Endothelial cell of umbilical vein (primary cell): ENCODE measurements at regions not wholly inside any gene's neighbourhood (a gene's known extent, or its start where the extent isn't known, plus 50 kb on each side); places are given as distances from the start of the nearest gene placed in this dataset.

Experiments used
- EZH2 ChIP-seq: IDR thresholded peaks from 2 replicates; pipeline ENCODE4 v1.6.1; 2012; ENCODE audit warnings: borderline replicate concordance, low read depth, mild to moderate bottlenecking, moderate library complexity, low read length, inconsistent platforms; ENCODE audit not compliant: severe bottlenecking
- JUN ChIP-seq: IDR thresholded peaks from 2 replicates; pipeline ENCODE4 v1.6.1; 2011; ENCODE audit warnings: borderline replicate concordance, low read depth; ENCODE audit not compliant: insufficient read length, insufficient read depth
- POLR2A ChIP-seq: IDR thresholded peaks from 2 replicates; pipeline ENCODE4 v1.6.1; 2012; ENCODE audit warnings: low read depth, mild to moderate bottlenecking, control low read depth, low read length
- POLR2AphosphoS5 ChIP-seq: IDR thresholded peaks from 2 replicates; pipeline ENCODE4 v1.6.1; 2012; ENCODE audit warnings: low read depth, mild to moderate bottlenecking, control low read depth, low read length, moderate library complexity; ENCODE audit not compliant: insufficient read depth
- TF ChIP-seq, protein P1 (sequence below), 2 donors: IDR thresholded peaks; 1 replicate in 1 of 2; 2 replicates in 1 of 2; pipeline ENCODE4 v1.5.1; 2011; ENCODE audit warnings: low read length in 2 of 2, mild to moderate bottlenecking in 2 of 2, moderate library complexity in 2 of 2, control low read depth in 1 of 2, inconsistent platforms in 1 of 2, low read depth in 1 of 2; ENCODE audit not compliant: insufficient read depth in 1 of 2; ENCODE audit errors: extremely low read depth in 1 of 2
- TF ChIP-seq, protein P2 (sequence below): IDR thresholded peaks from 2 replicates; pipeline ENCODE4 v1.6.1; 2011; ENCODE audit not compliant: insufficient read depth, insufficient read length

DNA sequence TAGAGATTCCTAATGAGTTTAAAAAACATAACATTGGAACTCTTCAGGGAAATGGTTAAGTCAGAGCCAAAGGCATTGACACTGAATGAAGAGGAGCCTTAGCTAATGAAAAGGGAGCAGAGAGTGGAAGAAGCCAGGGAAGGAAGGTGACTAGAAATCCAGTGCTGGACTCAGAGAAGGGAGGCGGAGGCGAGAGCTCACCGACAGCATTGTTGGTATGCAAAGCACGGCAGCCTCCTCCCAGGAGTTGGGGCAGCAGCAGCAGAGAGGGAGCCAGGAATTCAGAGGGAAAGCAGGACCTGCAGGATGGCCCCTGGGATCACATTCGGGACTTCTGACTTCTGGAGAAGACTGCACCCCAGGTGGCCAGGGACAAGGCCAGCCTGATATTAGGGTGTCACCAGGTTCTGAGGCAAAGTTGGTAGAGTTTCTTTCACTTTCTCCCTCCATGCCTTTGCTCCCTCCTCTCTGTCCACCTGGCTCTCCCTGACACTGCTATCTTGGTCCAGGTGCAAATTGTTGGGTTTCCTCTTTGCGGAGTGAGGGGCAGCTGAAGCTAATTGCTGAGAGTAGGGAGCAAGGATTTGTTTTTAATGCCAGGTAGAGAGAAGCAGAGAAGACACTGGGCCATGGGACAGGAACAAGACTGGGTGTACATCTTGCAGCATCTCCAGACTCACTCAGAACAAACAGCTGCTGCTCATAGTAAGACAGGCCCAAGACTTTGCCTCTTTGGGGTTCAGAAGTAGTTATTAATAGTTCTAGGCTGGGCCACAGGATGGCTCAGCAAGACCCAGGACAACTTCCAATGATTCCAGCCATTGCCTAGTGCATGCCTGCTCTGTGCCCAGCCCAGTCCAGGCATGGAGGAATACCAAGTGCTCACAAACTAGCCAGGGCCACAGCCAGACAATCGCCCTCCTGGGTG lies 157.9 kb downstream of the TLE3 start:
- TF ChIP-seq POLR2AphosphoS5 (no peak), POLR2A (no peak), EZH2 (no peak), JUN (no peak)
- TF ChIP-seq, protein P1, sequence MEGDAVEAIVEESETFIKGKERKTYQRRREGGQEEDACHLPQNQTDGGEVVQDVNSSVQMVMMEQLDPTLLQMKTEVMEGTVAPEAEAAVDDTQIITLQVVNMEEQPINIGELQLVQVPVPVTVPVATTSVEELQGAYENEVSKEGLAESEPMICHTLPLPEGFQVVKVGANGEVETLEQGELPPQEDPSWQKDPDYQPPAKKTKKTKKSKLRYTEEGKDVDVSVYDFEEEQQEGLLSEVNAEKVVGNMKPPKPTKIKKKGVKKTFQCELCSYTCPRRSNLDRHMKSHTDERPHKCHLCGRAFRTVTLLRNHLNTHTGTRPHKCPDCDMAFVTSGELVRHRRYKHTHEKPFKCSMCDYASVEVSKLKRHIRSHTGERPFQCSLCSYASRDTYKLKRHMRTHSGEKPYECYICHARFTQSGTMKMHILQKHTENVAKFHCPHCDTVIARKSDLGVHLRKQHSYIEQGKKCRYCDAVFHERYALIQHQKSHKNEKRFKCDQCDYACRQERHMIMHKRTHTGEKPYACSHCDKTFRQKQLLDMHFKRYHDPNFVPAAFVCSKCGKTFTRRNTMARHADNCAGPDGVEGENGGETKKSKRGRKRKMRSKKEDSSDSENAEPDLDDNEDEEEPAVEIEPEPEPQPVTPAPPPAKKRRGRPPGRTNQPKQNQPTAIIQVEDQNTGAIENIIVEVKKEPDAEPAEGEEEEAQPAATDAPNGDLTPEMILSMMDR (IDR thresholded peaks at IDR 0.05; ENCODE audit: extremely low read depth in 1 of 2, insufficient read depth in 1 of 2, low read depth in 1 of 2, low read length in 2 of 2) = no peak
- TF ChIP-seq, protein P2, sequence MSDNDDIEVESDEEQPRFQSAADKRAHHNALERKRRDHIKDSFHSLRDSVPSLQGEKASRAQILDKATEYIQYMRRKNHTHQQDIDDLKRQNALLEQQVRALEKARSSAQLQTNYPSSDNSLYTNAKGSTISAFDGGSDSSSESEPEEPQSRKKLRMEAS = no peak
